ENCODE measurements at regions not wholly inside any gene's neighbourhood (a gene's known extent, or its start where the extent isn't known, plus 50 kb on each side); places are given as distances from the start of the nearest gene placed in this dataset.

DNA sequence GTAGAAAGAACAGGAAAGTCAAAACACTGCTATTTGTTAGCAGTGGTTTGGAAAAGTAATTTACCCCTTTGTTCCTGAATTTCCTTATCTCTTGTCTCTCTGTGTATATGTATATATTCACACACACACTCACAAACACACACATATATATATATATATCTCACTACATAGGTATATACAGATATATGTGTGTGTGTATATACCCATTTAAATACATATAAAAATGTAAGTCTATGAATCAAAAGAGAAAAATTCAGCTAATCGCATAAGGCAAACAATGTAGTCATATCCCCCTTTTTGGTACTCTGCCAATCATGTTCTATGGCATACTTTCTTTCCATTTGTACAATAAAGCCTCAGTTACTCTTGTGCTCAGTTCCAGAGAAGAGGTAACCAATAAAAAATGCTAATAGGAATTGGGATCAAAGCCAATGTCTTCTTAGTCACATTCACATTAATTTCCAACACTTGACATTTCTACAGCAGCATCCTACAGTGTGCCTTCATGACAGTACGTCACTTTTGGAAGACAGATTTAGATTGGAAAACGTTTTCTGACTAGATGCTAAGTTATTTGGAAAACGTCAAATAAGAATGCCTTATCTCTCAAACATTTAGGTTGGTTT is 94.6 kb downstream of the MC4R start:
- Mint-ChIP-seq H3K4me3 (ENCODE audit: unreplicated experiment) (no peak overlapping the region), H3K36me3 (ENCODE audit: low read depth) (no peaks in the 10 kb centered on the region)

DNA sequence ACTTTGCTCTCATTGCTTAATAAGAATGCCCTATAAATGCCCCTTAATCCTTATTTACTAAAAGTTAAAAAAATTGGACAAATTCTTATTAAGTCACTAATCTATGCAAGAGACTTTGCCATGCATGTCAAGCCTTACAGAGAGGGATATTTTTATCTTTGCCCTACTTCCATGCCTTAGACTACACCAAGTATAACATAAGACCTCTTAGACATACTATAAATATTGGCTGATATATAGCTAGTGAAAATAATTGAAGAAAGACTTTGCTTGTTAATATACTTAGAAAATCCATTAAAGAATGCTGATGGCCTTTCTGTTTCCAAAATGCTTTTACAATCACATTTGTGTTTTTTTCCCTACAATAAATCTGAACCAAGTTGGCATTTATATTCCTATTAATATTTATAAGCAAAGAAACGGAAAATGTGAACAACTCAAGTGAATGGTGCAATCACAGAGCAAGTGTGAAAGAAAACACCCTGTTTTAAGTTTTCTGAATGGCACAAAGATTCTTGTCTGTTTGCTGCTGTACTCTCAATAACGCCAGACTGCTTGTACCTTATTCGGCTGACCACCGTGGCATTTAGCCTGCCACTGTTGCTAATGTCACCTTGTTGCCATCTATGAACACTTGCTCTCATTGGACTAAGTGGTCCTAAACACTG is 105.0 kb downstream of the MC4R start:
- TF ChIP-seq, protein P1, sequence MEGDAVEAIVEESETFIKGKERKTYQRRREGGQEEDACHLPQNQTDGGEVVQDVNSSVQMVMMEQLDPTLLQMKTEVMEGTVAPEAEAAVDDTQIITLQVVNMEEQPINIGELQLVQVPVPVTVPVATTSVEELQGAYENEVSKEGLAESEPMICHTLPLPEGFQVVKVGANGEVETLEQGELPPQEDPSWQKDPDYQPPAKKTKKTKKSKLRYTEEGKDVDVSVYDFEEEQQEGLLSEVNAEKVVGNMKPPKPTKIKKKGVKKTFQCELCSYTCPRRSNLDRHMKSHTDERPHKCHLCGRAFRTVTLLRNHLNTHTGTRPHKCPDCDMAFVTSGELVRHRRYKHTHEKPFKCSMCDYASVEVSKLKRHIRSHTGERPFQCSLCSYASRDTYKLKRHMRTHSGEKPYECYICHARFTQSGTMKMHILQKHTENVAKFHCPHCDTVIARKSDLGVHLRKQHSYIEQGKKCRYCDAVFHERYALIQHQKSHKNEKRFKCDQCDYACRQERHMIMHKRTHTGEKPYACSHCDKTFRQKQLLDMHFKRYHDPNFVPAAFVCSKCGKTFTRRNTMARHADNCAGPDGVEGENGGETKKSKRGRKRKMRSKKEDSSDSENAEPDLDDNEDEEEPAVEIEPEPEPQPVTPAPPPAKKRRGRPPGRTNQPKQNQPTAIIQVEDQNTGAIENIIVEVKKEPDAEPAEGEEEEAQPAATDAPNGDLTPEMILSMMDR (IDR thresholded peaks at IDR 0.05) = no peak
- no peak overlapping the region for H3K4me3 Mint-ChIP-seq (ENCODE audit: unreplicated experiment)
- peaks cover 11% of the 10 kb centered on the region for H3K9me3 Mint-ChIP-seq (ENCODE audit: low read depth)
- no peaks in the 10 kb centered on the region for H3K36me3 Mint-ChIP-seq (ENCODE audit: low read depth)
- H3K27me3 Mint-ChIP-seq (ENCODE audit: low read depth) = peaks cover 5% of the 10 kb centered on the region
- no peak for DNase-seq (ENCODE audit: low spot score)
- H3K27ac Mint-ChIP-seq (ENCODE audit: unreplicated experiment) = no peak overlapping the region
- H3K4me1 Mint-ChIP-seq (ENCODE audit: low read depth) = no peaks in the 10 kb centered on the region

More for the DNA sequence above, 94.6 kb downstream of the MC4R start:
- DNase-seq (ENCODE audit: low spot score) = no peak
- TF ChIP-seq, protein P1 (IDR thresholded peaks at IDR 0.05) = no peak
- no peak overlapping the region for H3K27ac Mint-ChIP-seq (ENCODE audit: unreplicated experiment)
- no peaks in the 10 kb centered on the region for H3K4me1 Mint-ChIP-seq (ENCODE audit: low read depth)
- H3K27me3 Mint-ChIP-seq (ENCODE audit: low read depth) = peaks cover 7% of the 10 kb centered on the region
- peaks cover 4% of the 10 kb centered on the region for H3K9me3 Mint-ChIP-seq (ENCODE audit: low read depth)

DNA sequence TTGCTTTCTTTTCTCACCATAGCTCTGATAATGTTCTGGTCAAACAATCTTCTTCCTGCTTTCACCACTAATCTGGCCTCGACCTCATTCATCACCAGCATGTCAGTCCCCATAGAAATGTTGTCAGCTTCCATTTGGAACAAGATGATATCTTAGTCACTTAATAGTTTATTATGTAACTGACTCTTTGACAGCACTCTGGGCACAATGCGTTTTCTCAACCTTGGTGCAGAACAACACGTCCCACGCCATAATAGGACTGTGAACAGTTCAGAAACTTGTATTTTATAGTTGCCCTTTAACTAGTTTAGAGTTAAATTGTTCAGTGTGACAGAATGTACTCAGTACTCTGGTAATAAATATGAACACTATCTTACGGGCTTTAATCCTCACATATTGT is 106.0 kb downstream of the MC4R start:
- TF ChIP-seq, protein P1 (IDR thresholded peaks at IDR 0.05) = no peak
- Mint-ChIP-seq H3K4me3 (ENCODE audit: unreplicated experiment) (no peak overlapping the region), H3K4me1 (ENCODE audit: low read depth) (no peaks in the 10 kb centered on the region), H3K27me3 (ENCODE audit: low read depth) (peaks cover 5% of the 10 kb centered on the region), H3K36me3 (ENCODE audit: low read depth) (no peaks in the 10 kb centered on the region), H3K27ac (ENCODE audit: unreplicated experiment) (no peak overlapping the region), H3K9me3 (ENCODE audit: low read depth) (peaks cover 4% of the 10 kb centered on the region)
- DNase-seq (ENCODE audit: low spot score) = no peak

DNA sequence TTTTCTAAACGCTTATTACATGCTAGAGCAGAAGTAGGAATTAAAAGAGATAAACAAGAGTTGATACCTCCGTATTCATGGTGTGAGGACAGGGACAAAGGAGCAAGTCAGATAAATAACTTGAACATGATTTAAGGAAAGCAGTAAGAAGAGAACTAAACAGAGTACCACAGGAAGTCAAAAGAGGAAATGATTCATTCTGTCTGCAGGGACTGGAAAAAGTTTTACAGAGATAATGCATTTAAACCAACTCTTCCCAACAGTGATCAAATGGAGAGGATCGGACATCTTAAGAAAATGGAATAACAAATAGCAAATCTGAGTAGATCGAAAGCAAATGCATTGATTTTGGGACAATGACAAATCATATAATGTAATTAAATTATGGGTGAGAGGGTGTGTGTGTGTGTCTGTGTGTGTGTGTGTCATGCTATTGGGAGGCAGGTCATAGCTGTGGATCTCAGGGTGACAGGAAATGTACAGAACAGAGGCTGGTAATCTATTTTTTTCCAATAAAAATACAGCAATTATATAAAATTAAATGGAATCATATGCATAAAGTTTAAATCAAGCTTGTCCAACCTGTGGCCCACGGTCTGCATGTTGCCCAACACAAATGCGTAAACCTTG is 113.4 kb downstream of the MC4R start:
- Mint-ChIP-seq H3K27me3 (ENCODE audit: low read depth) (no peaks in the 10 kb centered on the region), H3K27ac (ENCODE audit: unreplicated experiment) (no peak overlapping the region), H3K9me3 (ENCODE audit: low read depth) (peaks cover 4% of the 10 kb centered on the region), H3K36me3 (ENCODE audit: low read depth) (no peaks in the 10 kb centered on the region), H3K4me1 (ENCODE audit: low read depth) (peaks cover 4% of the 10 kb centered on the region), H3K4me3 (ENCODE audit: unreplicated experiment) (no peak overlapping the region)
- TF ChIP-seq, protein P1 (IDR thresholded peaks at IDR 0.05) = no peak
- DNase-seq (ENCODE audit: low spot score) = no peak

DNA sequence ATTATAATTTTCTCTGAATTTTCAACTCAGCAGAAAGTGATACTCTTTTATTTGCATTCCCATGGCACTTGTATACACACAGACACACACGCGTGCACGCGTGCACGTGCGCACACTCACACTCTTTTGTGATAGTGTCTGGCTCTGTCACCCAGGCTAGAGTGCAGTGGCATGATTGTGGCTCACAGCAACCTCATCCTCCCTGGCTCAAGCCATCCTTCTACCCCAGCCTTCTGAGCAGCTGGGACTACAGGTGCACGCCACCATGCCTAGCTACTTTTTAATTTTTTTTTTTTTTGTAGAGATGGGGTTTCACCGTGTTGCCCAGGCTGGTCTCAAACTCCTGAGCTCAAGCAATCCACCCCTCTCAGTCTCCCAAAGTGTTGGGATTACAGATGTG is 123.2 kb downstream of the MC4R start:
- TF ChIP-seq, protein P1 (IDR thresholded peaks at IDR 0.05) = no peak
- Mint-ChIP-seq H3K27me3 (ENCODE audit: low read depth) (peaks cover 3% of the 10 kb centered on the region), H3K36me3 (ENCODE audit: low read depth) (no peaks in the 10 kb centered on the region)

More for the DNA sequence above, 123.2 kb downstream of the MC4R start:
- H3K27ac Mint-ChIP-seq (ENCODE audit: unreplicated experiment) = no peak overlapping the region
- H3K4me1 Mint-ChIP-seq (ENCODE audit: low read depth) = no peaks in the 10 kb centered on the region
- H3K9me3 Mint-ChIP-seq (ENCODE audit: low read depth) = no peaks in the 10 kb centered on the region
- no peak for DNase-seq (ENCODE audit: low spot score)
- H3K4me3 Mint-ChIP-seq (ENCODE audit: unreplicated experiment) = no peak overlapping the region

Data from chondrocyte (in vitro differentiated cells).